ENCODE measurements at regions not wholly inside any gene's neighbourhood (a gene's known extent, or its start where the extent isn't known, plus 50 kb on each side); places are given as distances from the start of the nearest gene placed in this dataset.

GRCh38 chr7:106190589-106191330, 78.6 kb upstream of the SYPL1 start:
- TF ChIP-seq CTCF (IDR thresholded peaks at IDR 0.05; ENCODE audit: low read length) (no peak), EZH2 (optimal IDR thresholded peaks at IDR 0.05; ENCODE audit: low read depth, low read length) (no peak)

Measured in MM.1S (cell line).